Transverse colon (tissue), 4 donors: ENCODE measurements at regions not wholly inside any gene's neighbourhood (a gene's known extent, or its start where the extent isn't known, plus 50 kb on each side); places are given as distances from the start of the nearest gene placed in this dataset.

Source experiments
- DNase-seq: peaks from one replicate; pipeline ENCODE4 v3.0.0-alpha.2; 2019
- H3K27ac ChIP-seq, 4 donors: fragments of 200-600 bp; sonication (generic); 2 replicates each; pipeline ENCODE4 v1.5.1; 2016 to 2018; ENCODE audit warnings: inconsistent platforms in 4 of 4
- H3K27me3 ChIP-seq: fragments of 200-600 bp; sonication (generic); 2 replicates; pipeline ENCODE4 v1.5.1; 2017; ENCODE audit warnings: inconsistent platforms
- H3K36me3 ChIP-seq, 4 donors: fragments of 200-600 bp; sonication (generic); 2 replicates each; pipeline ENCODE4 v1.5.1; 2017 to 2019; ENCODE audit warnings: inconsistent platforms in 4 of 4
- H3K4me1 ChIP-seq, 4 donors: fragments of 200-600 bp; sonication (generic); 2 replicates each; pipeline ENCODE4 v1.5.1; 2017 to 2020; ENCODE audit warnings: inconsistent platforms in 4 of 4
- H3K4me3 ChIP-seq, 4 donors: fragments of 200-600 bp; sonication (generic); 1 replicate in 1 of 4; 2 replicates in 3 of 4; pipeline versions ENCODE4 v1.5.1 to v1.6.1; 2017 to 2019; ENCODE audit warnings: inconsistent platforms in 4 of 4
- H3K9me3 ChIP-seq, 2 donors: fragments of 200-600 bp; sonication (generic); 2 replicates each; pipeline ENCODE4 v1.5.1; 2017 to 2019; ENCODE audit warnings: inconsistent platforms in 2 of 2
- EP300 ChIP-seq: sonication (generic); formaldehyde crosslinking; IDR thresholded peaks from one replicate; pipeline ENCODE4 v1.6.1; 2017; ENCODE audit warnings: antibody characterized with exemption, low read depth
- POLR2A ChIP-seq: fragments of 450-650 bp; IDR thresholded peaks from one replicate; pipeline ENCODE4 v1.6.1; 2016; ENCODE audit warnings: antibody characterized with exemption, mild to moderate bottlenecking, moderate library complexity
- POLR2AphosphoS5 ChIP-seq, 3 donors: sonication (generic); formaldehyde crosslinking; IDR thresholded peaks; one replicate each; pipeline ENCODE4 v1.6.1; 2016; ENCODE audit warnings: antibody characterized with exemption in 3 of 3
- WGBS, 2 donors: methylation state at CpG; one replicate each; pipeline ENCODE4 v1.1.5; 2018; ENCODE audit warnings: low coverage in 1 of 2; 5-methylcytosine and 5-hydroxymethylcytosine counted together
- in situ Hi-C, 4 donors: fragments of 200-750 bp; cut with MboI; loops; one replicate each; pipeline versions ENCODE4 v1.15.0 to v1.15.1; 2017; ENCODE audit warnings: low sequenced_read_pairs in 3 of 4, low pct_ligation_motif_present in 1 of 4, low pct_unique_long_range_greater_than_20kb in 1 of 4
- intact Hi-C: fragments of 100-400 bp; cut with DNase I; formaldehyde crosslinking; loops from one replicate; pipeline ENCODE4 v1.15.1; 2023; ENCODE audit warnings: low total_unique reads
- TF ChIP-seq, protein P1 (sequence below), 5 experiments: fragments of 200-600 bp in 3 of 5; fragments of 450-650 bp in 2 of 5; sonication (generic) in 3 of 5; IDR thresholded peaks; 1 replicate in 2 of 5; 2 replicates in 3 of 5; pipeline ENCODE4 v1.5.1; 2016 to 2017; ENCODE audit warnings: antibody characterized with exemption in 5 of 5, inconsistent platforms in 3 of 5, mild to moderate bottlenecking in 2 of 5, moderate library complexity in 1 of 5

GRCh38 chr2:61639721-61640120 lies 101.6 kb upstream of the XPO1 start:
- H3K27ac ChIP-seq = no peak overlapping the region
- DNase-seq = no peak
- H3K4me1 ChIP-seq = no peaks in the 10 kb centered on the region
- 65 to 86% methylated on average over 4 to 9 of the region's 9 CpGs for whole genome bisulfite sequencing, 2 donors
- H3K27me3 ChIP-seq = no peaks in the 10 kb centered on the region
- H3K9me3 ChIP-seq = no peaks in the 10 kb centered on the region
- intact Hi-C loops = no loop called here
- no peak overlapping the region for H3K4me3 ChIP-seq
- in situ Hi-C loops = no loop called here
- TF ChIP-seq POLR2A = no peak
- no peak for TF ChIP-seq POLR2AphosphoS5 (IDR thresholded peaks at IDR 0.05)
- TF ChIP-seq EP300 = no peak
- TF ChIP-seq, protein P1, sequence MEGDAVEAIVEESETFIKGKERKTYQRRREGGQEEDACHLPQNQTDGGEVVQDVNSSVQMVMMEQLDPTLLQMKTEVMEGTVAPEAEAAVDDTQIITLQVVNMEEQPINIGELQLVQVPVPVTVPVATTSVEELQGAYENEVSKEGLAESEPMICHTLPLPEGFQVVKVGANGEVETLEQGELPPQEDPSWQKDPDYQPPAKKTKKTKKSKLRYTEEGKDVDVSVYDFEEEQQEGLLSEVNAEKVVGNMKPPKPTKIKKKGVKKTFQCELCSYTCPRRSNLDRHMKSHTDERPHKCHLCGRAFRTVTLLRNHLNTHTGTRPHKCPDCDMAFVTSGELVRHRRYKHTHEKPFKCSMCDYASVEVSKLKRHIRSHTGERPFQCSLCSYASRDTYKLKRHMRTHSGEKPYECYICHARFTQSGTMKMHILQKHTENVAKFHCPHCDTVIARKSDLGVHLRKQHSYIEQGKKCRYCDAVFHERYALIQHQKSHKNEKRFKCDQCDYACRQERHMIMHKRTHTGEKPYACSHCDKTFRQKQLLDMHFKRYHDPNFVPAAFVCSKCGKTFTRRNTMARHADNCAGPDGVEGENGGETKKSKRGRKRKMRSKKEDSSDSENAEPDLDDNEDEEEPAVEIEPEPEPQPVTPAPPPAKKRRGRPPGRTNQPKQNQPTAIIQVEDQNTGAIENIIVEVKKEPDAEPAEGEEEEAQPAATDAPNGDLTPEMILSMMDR (IDR thresholded peaks at IDR 0.05) = no peak
- no peaks in the 10 kb centered on the region for H3K36me3 ChIP-seq

- Histone ChIP-seq H3K27me3 (no peaks in the 10 kb centered on the region), H3K36me3 (no peaks in the 10 kb centered on the region), H3K27ac (no peak overlapping the region), H3K9me3 (no peaks in the 10 kb centered on the region), H3K4me1 (no peaks in the 10 kb centered on the region), H3K4me3 (no peak overlapping the region)
- TF ChIP-seq, protein P1 (IDR thresholded peaks at IDR 0.05) = no peak
- no peak for TF ChIP-seq POLR2A
- TF ChIP-seq POLR2AphosphoS5 (IDR thresholded peaks at IDR 0.05) = no peak
- no peak for TF ChIP-seq EP300
- DNase-seq = no peak
- intact Hi-C loops (no loop called here), in situ Hi-C loops (no loop called here)
- WGBS, 2 donors = 40 to 68% methylated on average over 1 to 3 of the region's 3 CpGs
Measured at GRCh38 chr2:61636686-61637085, 98.5 kb upstream of the XPO1 start.

- in situ Hi-C loops = no loop called here
- peaks cover 0 to 8% (median 2%) of the 10 kb centered on the region in 4 donors for H3K4me1 ChIP-seq
- DNase-seq = no peak
- 80 to 92% methylated on average over 1 to 5 of the region's 5 CpGs for whole genome bisulfite sequencing, 2 donors
- no peak for TF ChIP-seq EP300
- TF ChIP-seq POLR2AphosphoS5 (IDR thresholded peaks at IDR 0.05) = no peak
- TF ChIP-seq, protein P1 (IDR thresholded peaks at IDR 0.05) = no peak
- TF ChIP-seq POLR2A = no peak
- no peaks in the 10 kb centered on the region for H3K9me3 ChIP-seq
- no peak overlapping the region for H3K4me3 ChIP-seq
- H3K27me3 ChIP-seq = no peaks in the 10 kb centered on the region
- intact Hi-C loops = no loop called here
- no peak overlapping the region for H3K27ac ChIP-seq
- H3K36me3 ChIP-seq = no peaks in the 10 kb centered on the region
Measured at GRCh38 chr2:61634512-61634911, 96.4 kb upstream of the XPO1 start.

- no peak overlapping the region for H3K27ac ChIP-seq
- 80 to 83% methylated on average over 2 of the region's 2 CpGs for WGBS, 2 donors
- H3K4me3 ChIP-seq = no peak overlapping the region
- no peaks in the 10 kb centered on the region for H3K36me3 ChIP-seq
- intact Hi-C loops (no loop called here), in situ Hi-C loops (no loop called here)
- no peaks in the 10 kb centered on the region for H3K27me3 ChIP-seq
- TF ChIP-seq EP300 = no peak
- TF ChIP-seq, protein P1 (IDR thresholded peaks at IDR 0.05) = no peak
- TF ChIP-seq POLR2A = no peak
- no peak for TF ChIP-seq POLR2AphosphoS5 (IDR thresholded peaks at IDR 0.05)
- DNase-seq = no peak
- peaks cover 0 to 11% (median 2%) of the 10 kb centered on the region in 4 donors for H3K4me1 ChIP-seq
- H3K9me3 ChIP-seq = no peaks in the 10 kb centered on the region
Measured at GRCh38 chr2:61633250-61633649, 95.1 kb upstream of the XPO1 start.
